MCF 10A (cell line): ENCODE measurements at regions not wholly inside any gene's neighbourhood (a gene's known extent, or its start where the extent isn't known, plus 50 kb on each side); places are given as distances from the start of the nearest gene placed in this dataset.
A peak's percentile ranks its signal among the peaks of the same experiment; 100 is the strongest.
"Not testable (repeated sequence)": the region's sequence is repeated elsewhere in the genome, so short reads cannot be mapped to it uniquely, and the experiment has no call there.

Experiments
- BruUV-seq: library from RNA; stranded (reverse); fragments of 400-500 nt; replicated peaks from 2 replicates; lab custom pipeline; 2021; lab: Mats Ljungman, UMichigan
- CTCF ChIA-PET: fragments of 300-600 bp; sonication (Branson Sonifier 250); formaldehyde crosslinking; extraction: SDS; loops from one replicate; lab custom pipeline; 2021; ENCODE audit warnings: antibody characterized with exemption, inconsistent platforms; lab: Yijun Ruan, JAX
- POLR2A ChIA-PET: fragments of 300-600, 350-650 bp; sonication (Branson Sonifier 250); formaldehyde crosslinking; extraction: SDS; loops from one replicate; lab custom pipeline; 2020; ENCODE audit warnings: antibody characterized with exemption, inconsistent platforms; lab: Yijun Ruan, JAX
- DNase-seq: peaks from one replicate; pipeline ENCODE4 v3.0.0-alpha.2; 2018; ENCODE audit not compliant: unreplicated experiment
- H3K27ac Mint-ChIP-seq: one replicate; pipeline ENCODE4 v1.8.0; 2022; ENCODE audit warnings: mild to moderate bottlenecking, low read depth, mixed read lengths; ENCODE audit not compliant: unreplicated experiment
- H3K27me3 Mint-ChIP-seq: one replicate; pipeline ENCODE4 v1.8.0; 2022; ENCODE audit warnings: mixed read lengths; ENCODE audit not compliant: insufficient read depth, unreplicated experiment
- H3K36me3 Mint-ChIP-seq: one replicate; pipeline ENCODE4 v1.8.0; 2022; ENCODE audit warnings: mild to moderate bottlenecking, moderate library complexity, mixed read lengths; ENCODE audit not compliant: insufficient read depth, unreplicated experiment
- H3K4me1 Mint-ChIP-seq: one replicate; pipeline ENCODE4 v1.8.0; 2022; ENCODE audit warnings: mixed read lengths; ENCODE audit not compliant: insufficient read depth, unreplicated experiment
- H3K4me3 Mint-ChIP-seq: one replicate; pipeline ENCODE4 v1.8.0; 2022; ENCODE audit warnings: mild to moderate bottlenecking, moderate library complexity, mixed read lengths; ENCODE audit not compliant: unreplicated experiment
- H3K9me3 Mint-ChIP-seq: one replicate; pipeline ENCODE4 v1.8.0; 2022; ENCODE audit warnings: mixed read lengths; ENCODE audit not compliant: unreplicated experiment
- CTCF ChIP-seq: fragments of 200-600 bp; IDR thresholded peaks from one replicate; pipeline ENCODE4 v1.8.0; 2022; ENCODE audit warnings: antibody characterized with exemption, mild to moderate bottlenecking; ENCODE audit not compliant: unreplicated experiment
- intact Hi-C: fragments of 100-400 bp; cut with micrococcal nuclease; formaldehyde crosslinking; loops from 2 replicates; pipeline ENCODE4 v1.14.1; 2022

- no peaks in the 10 kb centered on the region for H3K27me3 Mint-ChIP-seq
- TF ChIP-seq CTCF, result no peak
- no peaks in the 10 kb centered on the region for H3K9me3 Mint-ChIP-seq
- intact Hi-C loops, result no loop called here
- no TSS peak for BruUV-seq
- CTCF ChIA-PET, result interaction anchor here (0.6 kb wide), 1 partner anchor 77 kb away, joined by 3 read pairs; no protein-coding TSS in a partner anchor
- peak overlapping the region; percentile 62 for H3K27ac Mint-ChIP-seq
- POLR2A ChIA-PET, result interaction anchor here (0.8 kb wide), 1 partner anchor 15 kb away, joined by 3 read pairs; no protein-coding TSS in a partner anchor
- H3K4me3 Mint-ChIP-seq, result no peak overlapping the region
- peaks cover 5% of the 10 kb centered on the region for H3K4me1 Mint-ChIP-seq
- H3K36me3 Mint-ChIP-seq, result no peaks in the 10 kb centered on the region
- no peak for DNase-seq
Observed at GRCh38 chr6:4258733-4259132, 123.4 kb upstream of the ECI2 start.

- ChIA-PET CTCF (no interaction called here), POLR2A (interaction anchor here (0.6 kb wide), 1 partner anchor 713 kb away, joined by 3 read pairs; no protein-coding TSS in a partner anchor)
- Mint-ChIP-seq H3K4me3 (no peak overlapping the region), H3K27me3 (no peaks in the 10 kb centered on the region), H3K4me1 (peaks cover 5% of the 10 kb centered on the region), H3K36me3 (no peaks in the 10 kb centered on the region), H3K27ac (no peak overlapping the region), H3K9me3 (no peaks in the 10 kb centered on the region)
- DNase-seq, result no peak
- intact Hi-C loops, result no loop called here
- no TSS peak for BruUV-seq
- TF ChIP-seq CTCF, result no peak
Observed at GRCh38 chr6:4256969-4257368, 121.6 kb upstream of the ECI2 start.

- Mint-ChIP-seq H3K36me3 (no peaks in the 10 kb centered on the region), H3K27me3 (no peaks in the 10 kb centered on the region), H3K9me3 (no peaks in the 10 kb centered on the region), H3K4me3 (no peak overlapping the region), H3K27ac (no peak overlapping the region), H3K4me1 (peaks cover 5% of the 10 kb centered on the region)
- ChIA-PET POLR2A (interaction anchor here (0.6 to 0.9 kb wide), 3 partner anchors 9 to 998 kb away, joined by 3 to 4 read pairs (median 3); no protein-coding TSS in a partner anchor), CTCF (interaction anchor here (0.7 to 1.5 kb wide), 12 partner anchors 8 to 565 kb away, joined by 3 to 7 read pairs (median 3); no protein-coding TSS in a partner anchor)
- no peak for TF ChIP-seq CTCF
- DNase-seq, result peak; percentile 75
- intact Hi-C loops, result no loop called here
- BruUV-seq, result no TSS peak
Observed at GRCh38 chr6:4253604-4254231, 118.3 kb upstream of the ECI2 start.

- intact Hi-C loops, H3K4me3 Mint-ChIP-seq, H3K27ac Mint-ChIP-seq, POLR2A ChIA-PET, H3K4me1 Mint-ChIP-seq, BruUV-seq, H3K36me3 Mint-ChIP-seq, H3K27me3 Mint-ChIP-seq, H3K9me3 Mint-ChIP-seq, DNase-seq, CTCF ChIA-PET: not testable (repeated sequence)
Observed at GRCh38 chr6:4252445-4252844, 117.1 kb upstream of the ECI2 start.
